ENCODE measurements at regions not wholly inside any gene's neighbourhood (a gene's known extent, or its start where the extent isn't known, plus 50 kb on each side); places are given as distances from the start of the nearest gene placed in this dataset.

DNA sequence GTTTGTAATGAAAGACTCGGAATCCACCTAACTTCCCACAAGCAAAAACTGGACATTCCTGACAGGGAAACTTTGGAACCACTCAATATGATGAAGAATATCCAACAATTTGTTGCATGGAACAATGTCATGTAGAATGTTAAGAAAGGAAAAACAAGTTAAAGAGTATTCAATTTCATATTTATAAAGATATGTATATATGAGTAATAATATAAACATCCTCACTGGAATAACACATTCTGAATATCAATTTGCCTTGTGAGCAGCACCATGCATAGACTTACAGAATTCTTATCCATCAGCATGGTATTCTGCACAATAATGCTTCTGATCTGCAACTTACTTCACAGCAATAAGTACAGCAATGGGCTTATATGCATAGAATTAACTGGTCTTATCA is 650.3 kb downstream of the SEMA5A start:
- TF ChIP-seq POLR2A (IDR thresholded peaks at IDR 0.05) (no peak), POLR2AphosphoS5 (IDR thresholded peaks at IDR 0.05) (no peak)
- TF ChIP-seq, protein P1, sequence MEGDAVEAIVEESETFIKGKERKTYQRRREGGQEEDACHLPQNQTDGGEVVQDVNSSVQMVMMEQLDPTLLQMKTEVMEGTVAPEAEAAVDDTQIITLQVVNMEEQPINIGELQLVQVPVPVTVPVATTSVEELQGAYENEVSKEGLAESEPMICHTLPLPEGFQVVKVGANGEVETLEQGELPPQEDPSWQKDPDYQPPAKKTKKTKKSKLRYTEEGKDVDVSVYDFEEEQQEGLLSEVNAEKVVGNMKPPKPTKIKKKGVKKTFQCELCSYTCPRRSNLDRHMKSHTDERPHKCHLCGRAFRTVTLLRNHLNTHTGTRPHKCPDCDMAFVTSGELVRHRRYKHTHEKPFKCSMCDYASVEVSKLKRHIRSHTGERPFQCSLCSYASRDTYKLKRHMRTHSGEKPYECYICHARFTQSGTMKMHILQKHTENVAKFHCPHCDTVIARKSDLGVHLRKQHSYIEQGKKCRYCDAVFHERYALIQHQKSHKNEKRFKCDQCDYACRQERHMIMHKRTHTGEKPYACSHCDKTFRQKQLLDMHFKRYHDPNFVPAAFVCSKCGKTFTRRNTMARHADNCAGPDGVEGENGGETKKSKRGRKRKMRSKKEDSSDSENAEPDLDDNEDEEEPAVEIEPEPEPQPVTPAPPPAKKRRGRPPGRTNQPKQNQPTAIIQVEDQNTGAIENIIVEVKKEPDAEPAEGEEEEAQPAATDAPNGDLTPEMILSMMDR (IDR thresholded peaks at IDR 0.05) = no peak

Data from transverse colon (tissue), 4 donors.